ENCODE measurements at regions not wholly inside any gene's neighbourhood (a gene's known extent, or its start where the extent isn't known, plus 50 kb on each side); places are given as distances from the start of the nearest gene placed in this dataset.
"Not testable (repeated sequence)": the region's sequence is repeated elsewhere in the genome, so short reads cannot be mapped to it uniquely, and the experiment has no call there.

DNA sequence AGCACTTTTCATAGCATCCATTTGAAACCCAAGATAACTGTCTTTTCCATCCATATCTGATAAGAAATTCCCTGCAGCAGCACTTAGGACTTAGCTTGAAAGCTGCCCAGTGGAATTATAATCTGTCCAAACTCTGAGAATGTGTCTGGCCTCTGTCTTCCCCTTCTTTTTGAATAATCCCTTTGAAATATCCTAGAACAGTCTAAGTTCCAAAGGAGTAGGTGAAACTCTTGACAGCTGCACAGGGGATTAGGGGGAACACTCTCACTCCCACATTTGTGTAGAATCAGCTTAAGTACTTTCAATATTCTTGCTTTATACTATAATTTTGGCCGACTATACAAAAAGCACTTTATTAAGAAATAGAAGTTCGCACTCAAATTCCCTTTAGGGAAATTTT is 157.7 kb downstream of the PAPSS1 start:
- peak; percentile 17 for DNase-seq

DNA sequence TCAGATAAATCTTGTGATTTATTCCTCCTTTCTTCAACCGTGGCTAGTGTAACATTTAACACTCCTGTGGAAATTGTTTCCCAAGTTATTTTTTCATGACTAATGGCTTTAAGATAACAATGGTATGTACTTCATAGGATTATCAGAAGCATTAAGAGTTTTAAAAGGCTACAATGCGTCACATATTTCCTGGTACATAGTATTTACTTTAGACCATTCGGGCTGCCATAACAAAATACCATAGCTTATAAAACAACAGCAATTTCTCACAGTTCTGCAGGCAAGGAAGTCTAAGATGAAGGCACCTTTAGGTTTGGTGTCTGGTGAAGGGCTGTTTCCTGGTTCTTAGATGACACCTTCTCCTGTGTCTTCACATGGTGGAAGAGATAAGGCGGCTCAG is 158.6 kb downstream of the PAPSS1 start:
- no peak for DNase-seq

DNA sequence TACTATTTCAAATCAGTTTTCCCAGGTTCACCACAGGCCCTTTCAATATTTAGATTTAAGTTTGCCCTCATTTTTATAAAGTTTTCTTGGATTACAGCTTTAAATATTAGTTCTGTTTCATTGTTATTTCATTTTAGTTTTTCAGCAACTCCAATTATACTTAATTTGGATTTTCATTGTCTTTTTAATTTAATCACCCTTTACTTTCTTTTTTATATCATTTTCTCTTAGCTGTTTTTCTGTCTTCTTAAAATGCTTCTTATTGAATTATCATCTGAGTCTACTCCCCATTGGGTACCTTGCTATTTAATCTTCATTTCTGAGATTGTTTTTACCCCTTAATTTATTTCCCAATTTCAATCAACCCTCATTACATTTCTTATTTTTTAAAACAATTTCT is 160.4 kb downstream of the PAPSS1 start:
- no peak for DNase-seq

DNA sequence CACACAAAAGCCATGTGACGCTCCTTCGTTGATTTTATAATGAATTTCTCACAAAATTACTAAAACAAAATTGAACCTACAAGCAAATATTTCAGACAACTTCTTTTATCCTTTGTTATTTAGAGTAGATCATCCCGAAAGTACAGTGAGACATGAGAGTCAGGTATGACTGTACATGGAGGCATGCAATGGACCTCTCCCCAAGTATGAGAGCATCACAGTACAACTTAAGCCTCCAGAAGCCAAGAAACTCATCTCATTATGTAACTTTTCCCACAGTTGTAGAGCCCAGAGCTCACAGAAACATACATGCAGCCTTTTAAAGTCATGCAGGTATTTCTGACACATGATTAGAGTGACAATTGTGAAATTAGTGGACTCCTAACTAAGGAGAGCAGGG is 167.7 kb downstream of the PAPSS1 start:
- DNase-seq, result no peak

DNA sequence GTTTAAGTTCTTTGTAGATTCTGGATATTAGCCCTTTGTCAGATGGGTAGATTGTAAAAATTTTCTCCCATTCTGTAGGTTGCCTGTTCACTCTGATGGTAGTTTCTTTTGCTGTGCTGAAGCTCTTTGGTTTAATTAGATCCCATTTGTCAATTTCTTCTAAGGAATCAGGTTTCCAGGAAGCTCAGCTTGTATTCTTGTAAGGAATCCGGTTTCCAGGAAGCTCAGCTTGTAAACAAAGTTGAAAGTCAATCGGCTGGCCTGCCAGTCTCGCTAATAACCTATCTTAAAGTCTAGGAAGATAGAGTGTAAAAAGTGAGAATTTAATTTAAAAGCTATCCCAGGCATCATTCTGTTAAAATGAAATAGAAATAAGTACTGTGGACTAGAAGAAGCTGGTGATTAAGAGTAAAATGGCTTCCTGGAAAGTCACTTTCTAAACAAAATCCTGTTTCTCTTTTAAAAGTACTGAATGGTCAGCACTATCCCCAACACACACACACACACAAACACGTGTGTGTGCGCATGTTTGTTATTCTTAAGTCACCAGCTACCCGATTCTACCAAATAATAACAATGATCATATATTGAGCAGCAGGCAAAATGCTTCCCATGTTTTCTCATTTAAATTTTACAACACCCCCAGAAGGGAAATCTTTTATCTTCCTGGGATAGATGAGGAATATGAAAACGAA is 171.7 kb downstream of the PAPSS1 start:
- no peak for DNase-seq

DNA sequence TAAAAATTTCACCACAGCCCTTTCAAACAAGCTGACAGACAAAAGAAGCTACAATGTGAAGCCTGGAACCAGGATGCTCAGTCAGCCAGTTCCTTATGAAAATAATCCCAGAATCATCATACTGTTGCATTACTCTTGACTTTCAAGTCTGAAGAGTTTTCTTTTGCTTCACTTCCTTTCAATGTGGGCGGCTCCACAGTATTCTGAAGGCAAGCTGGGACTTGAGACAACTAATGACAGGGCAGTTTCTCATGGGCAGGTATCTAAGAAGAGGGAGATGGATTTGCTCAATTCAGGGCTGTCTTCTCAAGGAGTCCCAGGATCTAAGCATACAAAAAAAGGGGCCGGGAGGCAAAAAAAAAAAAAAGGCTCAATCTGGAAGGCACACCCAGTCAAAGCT is 173.4 kb downstream of the PAPSS1 start:
- no peak for DNase-seq

DNA sequence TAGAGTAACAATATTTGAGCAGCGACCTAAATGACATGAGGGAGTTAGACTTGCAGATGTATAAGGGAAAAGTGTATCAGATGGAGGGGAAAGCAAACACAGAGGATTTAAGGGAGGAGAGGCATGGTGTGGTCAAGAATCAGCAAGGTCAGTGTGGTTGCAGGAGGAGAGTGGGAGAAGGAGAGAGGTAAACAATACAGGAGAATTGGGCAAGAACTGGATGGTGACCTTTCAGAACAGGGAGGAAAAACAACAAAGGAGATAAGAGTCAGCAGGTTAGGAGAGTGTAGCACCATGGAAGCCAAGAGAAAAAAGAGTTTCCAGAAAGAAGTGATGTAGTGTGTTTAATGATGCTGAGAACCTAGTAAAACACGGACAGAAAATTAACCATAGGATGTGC is 178.5 kb downstream of the PAPSS1 start:
- DNase-seq, result no peak

DNA sequence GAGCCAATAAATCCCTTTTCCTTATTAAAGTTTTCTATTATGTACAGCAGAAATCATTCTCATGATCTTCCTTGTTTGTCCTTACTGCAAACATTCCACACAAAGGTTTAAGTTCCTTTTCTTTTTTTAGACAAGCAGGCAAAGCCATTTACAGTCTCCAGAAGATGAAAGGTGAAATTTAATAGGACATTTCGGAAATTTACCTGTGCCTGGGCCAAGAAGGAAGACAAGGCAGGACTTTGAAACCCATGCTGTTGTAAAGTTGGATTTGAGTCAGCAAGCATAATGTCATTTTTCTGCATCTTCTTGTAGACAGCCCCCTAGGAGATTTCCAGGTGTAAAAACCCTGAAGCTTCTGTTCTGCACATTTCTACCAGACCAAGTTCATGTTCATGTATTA is 188.1 kb downstream of the PAPSS1 start:
- no peak for DNase-seq

DNA sequence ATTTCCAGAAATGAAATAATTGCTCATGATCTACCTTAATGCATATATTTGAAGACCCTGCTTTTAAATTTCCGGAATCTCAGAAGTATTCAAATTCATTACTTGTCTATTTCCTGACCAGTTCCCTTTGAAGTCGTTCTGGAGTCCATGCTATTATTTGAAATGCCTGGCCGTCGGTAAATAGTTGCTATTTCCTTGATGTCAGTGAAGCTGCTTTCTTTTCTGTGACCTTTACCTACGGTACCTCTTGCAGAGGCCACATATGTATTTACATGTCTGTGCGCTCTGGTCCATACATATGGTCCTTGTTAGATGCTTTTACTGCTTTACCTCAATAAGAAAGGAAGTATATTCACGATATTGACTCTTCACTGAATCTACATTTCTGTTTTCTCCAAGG is 199.7 kb downstream of the PAPSS1 start:
- DNase-seq, result no peak

DNA sequence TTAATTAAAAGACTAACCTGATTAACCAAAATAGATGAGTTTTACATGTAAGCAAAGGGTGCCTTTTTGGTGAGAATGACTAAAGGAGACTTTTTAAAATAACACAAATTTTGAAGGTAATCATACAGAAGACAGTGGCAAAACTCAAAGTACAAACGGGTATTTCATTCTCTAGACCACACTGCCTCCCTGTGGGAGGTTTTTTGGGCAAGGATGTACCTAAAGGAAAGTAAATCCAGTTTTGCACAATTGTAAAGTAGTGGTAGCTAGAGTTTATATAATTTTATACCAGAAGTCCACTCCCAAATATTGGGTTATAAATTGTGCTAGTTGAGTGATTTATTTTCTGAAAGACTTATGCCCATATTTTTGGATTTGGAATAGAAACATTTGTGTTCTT is 201.0 kb downstream of the PAPSS1 start:
- DNase-seq, result no peak

DNA sequence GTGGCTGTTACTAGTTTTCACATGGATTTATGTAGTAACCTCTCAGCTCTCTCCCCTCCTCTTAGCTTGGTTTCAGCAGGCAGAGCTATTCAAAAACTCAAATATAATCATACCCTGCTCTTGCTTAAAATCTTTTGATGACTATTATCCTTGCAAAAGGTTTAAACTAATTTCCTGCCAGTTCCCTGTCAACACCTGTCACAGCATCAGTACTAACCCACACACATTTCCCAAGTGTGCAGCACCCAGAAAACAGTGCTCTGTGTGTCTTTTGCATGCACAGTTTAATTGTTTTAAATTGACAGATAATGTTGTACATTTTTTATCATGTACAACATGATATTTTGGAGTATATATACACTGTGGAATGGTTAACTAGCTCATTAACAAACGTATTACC is 202.0 kb downstream of the PAPSS1 start:
- no peak for DNase-seq

DNA sequence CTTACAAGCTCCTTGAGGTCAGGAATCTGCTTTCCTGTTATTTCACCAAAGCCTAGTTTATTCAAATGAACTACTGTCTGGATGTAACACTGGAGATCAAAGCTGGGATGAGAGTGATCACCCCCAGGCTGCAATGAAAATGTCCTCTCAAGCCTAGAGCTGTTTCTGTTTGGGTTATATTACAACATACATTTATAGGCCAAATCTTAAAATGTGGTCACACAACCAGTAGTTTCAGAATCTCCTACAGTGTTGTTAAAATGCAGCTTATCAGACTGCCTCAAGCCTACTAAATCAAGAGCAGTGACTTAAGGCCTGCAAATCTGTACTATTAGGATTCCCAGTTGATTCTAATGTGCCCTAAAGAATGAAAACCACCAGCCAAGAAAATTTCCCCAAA is 207.5 kb downstream of the PAPSS1 start:
- no peak for DNase-seq

DNA sequence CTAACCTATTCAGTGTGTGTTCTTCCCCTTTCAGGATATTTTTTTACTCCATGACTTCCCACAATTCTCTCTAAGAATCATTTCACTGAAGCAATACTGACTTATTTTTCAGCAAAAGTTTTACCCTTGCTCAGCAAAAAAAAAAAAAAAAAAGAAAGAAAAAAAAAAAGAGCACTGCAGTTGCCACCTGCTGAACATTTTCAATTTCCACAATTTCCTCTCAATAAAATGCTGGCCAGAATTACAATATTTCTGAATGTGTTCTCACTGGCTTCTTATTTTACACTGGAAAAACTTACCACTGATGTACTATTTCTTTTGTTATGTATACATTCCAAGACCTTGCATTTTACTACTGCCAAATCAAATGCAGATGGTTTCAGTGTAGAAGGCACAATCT is 210.4 kb downstream of the PAPSS1 start:
- DNase-seq, result no peak

DNA sequence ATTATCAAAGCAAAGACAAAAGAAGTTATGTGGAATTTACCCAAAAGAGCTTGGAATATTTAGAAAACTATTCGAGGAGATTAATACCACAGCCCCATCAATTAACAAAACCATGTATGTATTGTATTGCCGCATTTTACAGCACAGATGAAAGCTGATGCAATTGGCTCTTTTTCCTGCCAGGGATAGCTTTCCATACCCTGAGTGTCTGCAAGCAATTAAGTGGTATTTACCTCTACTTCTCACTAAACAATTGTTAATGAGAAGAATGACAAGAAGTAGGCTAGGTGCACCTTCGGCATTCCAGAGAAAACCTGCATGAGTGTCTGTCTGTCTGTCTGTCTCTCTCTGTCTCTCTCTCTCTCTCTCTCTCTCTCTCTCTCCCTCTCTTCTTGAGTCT is 219.5 kb downstream of the PAPSS1 start:
- no peak for DNase-seq

DNA sequence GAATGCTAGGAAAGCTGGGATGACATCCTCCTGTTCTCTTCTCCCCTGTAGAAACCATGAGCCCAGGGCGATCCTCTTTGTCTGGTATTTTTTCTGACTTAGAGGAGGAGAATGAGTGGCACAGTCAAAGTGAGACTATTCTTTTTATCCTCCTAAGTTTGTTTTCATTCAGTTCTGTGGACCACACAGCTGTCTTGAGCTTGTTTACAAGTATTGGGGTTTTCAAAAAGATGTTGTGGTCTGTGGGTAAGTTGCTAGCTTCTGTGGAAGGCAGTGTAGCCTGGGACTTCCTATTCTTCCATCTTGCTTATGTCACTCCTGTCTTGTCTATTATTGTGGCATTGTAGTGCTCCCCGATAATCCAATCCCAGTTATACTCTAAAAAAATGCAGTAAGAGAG is 223.0 kb downstream of the PAPSS1 start:
- no peak for DNase-seq

DNA sequence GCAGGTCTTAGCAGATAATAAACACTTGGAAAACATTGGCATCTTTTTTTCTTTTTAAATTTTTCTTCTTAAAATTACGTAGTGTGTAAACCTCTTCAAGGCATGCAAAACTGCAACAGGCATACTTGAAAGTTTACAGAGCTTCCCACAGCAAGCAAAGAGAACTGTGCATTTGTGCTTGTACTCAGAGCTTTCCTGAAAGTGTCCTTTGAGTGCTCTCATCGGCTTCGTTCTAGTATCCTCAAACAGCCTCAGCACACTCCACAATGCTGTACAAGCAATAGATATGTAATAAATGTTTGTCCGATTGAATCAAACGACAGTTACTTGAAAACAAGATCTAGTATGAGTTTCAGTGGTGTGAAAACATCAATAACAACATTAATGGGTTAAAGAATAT is 227.5 kb downstream of the PAPSS1 start:
- DNase-seq, result no peak

DNA sequence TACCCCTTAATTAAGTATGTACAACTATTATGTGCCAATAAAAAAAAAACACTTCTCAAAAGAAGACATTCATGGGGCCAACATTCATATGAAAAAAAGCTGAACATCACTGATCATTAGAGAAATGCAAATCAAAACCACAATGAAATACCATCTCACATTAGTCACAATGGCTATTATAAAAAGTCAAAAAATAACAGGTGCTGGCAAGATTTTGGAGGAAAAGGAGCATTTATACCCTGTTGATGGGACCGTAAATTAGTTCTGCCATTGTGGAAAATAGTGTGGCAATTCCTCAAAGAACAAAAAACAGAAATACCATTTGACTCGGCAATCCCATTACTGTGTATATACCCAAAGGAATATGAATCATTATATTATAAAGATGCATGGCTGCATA is 229.9 kb downstream of the PAPSS1 start:
- DNase-seq, result no peak

DNA sequence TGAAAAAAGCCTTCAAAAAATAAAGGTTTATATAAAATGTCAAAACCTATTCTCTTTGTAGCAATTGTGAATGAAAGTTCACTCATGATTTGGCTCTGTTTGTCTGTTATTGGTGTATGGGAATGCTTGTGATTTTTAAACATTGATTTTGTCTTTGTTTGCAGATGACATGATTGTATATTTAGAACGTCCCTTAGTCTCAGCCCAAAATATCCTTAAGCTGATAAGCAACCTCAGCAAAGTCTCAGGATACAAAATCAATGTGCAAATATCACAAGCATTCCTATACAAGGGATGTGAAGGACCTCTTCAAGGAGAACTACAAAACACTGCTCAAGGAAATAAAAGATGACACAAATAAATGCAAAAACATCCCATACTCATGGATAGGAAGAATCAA is 236.4 kb downstream of the PAPSS1 start:
- DNase-seq, result not testable (repeated sequence)

DNA sequence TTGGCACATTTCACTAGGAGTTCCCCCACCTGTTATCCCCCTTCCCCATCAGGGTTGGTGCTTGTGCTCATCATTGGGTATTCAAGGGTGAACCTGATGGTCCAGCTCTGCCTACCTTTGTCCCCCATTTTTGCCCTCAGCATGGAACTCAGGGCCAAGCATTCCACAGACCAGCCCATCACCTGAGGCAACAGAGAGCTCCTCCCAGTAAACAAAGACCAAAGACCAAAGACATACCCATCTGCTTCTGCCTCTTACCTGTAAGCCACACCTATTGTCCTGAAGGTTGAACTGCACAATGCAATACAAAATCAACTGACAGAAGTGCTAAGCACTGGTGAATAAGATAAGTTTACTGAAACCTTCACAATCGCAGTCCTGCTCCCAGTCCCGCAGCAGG is 237.5 kb downstream of the PAPSS1 start:
- no peak for DNase-seq

DNA sequence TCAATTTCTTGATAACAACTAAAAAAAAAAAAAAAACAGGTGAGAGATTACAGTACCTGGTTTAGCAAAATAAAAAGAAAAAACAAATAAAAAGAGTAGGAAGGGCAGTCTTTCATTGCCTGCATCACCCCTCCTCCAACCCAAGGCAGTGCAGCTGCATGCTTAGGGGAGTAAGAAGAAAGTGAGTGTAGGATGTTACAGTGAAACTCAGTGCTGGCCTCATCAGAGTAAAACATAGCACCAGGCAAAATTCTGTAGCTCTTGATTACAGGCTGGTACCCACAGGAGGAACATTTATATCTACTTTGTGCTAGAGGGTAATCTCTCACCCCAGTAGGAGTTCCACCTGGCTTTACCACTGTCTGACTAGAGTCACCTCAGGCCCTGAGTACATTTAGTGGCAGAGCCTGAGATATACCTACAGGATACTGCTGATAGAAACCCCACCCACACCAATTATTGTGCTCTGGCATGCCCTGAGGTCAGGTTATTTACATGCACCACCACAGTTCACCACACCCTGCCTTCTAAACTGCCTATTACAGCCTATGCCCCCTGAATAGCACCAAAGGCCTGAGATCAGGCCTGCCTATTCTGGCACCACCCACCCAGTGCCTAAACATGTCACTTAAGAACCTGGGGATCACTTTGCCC is 241.6 kb downstream of the PAPSS1 start:
- DNase-seq, result no peak

DNA sequence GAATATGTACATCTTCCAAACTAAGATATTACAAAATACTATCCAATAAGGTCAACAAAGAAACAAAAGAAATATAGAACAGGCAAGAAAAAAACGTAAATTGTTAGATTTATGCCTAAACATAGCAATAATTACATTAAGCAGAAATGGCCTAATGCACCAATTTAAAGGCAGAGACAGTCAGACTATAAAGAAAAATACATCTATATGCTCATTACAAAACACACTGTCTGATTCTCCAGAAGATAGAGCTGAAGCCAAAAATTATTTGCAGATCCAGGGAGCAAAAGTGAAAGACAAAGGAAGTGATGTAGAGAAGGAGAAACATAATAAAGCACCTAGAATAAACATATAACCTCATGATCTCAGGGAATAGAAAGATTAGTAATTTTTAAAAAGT is 246.9 kb downstream of the PAPSS1 start:
- no peak for DNase-seq

DNA sequence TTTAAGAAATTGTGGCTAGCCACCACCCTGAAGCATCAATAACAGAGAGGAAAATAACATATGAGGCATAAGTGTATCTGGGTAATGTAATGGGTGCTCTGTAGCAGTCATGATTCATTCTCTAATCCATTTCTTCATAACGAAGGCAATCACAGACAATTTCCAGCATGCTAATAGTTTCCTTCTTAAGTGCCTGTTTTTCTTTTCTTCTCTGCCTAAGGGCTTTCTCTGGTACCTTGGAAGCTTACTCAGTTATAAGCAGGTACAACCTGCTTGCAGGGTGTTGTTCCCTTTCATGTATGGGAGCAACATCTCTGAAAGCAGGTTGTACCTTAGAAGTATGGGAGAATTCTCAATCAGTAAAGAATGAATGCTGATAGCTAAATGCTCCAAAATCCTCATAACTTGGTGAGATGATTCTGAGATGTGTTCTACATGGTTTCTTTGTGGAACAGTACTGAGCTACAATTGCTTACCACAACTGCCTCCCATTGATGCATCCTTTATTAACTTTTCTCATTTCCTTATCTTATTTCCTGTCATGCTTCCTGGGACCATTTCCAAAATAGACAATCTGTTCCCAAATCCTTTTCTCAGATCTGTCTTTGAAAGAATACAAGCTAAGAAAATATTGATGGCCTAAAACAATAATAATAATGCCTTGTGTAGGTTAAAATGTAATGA is 247.6 kb downstream of the PAPSS1 start:
- DNase-seq, result no peak

DNA sequence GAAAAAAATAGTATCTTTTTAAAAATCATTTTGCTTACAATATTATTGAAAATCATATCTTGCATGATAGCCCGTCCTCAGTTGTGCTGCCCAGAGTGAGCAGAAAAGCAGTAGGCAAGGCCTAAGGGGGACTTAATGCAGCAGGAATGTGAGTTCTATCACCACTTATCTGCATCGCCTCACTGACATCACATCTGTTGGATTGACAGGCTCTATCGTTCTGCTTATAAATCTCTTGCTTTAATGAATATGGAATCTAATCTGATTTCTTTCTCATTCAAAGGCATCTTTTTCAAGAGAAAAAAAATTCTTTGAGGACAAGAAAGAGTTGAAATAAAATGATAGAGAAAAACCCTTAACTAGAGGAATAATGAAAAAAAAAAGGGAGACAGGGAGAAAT is 249.9 kb downstream of the PAPSS1 start:
- no peak for DNase-seq

DNA sequence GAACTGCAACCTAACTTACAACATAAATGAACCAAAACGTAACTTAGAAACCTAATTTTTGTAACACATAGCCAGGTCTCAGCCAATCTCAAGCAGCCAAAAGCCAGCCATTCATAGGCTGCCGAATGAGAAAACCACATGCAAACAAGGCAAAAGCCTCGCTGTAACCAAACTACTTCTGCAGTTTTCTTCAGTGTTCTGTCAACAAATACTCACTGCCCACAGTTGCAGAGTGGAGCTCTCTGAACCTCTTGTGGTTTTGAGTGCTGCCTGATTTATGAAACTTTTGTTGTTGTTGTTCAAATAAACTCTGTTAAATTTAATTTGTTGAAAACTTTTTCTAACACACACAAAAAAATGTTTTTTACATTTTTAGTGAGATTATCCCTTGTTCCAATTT is 251.2 kb downstream of the PAPSS1 start:
- no peak for DNase-seq

DNA sequence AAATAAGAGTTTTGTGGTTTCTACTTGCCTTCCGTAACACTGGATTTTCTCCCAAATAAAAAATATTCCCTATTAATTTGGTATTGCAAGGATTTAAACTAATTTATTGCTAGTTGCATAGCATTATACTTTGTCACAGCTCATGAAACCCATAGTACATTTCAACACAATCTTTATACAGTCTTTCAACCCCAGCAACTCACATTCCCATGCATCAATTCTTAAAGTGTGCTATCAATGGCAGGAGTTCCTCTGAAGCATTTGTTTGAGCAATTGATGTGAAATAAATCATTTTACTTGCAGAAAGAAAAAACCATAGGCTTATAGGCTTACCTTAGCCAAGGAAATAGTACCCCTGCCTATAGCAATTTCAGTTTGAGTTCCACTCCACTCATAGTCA is 251.9 kb downstream of the PAPSS1 start:
- DNase-seq, result no peak

Measured in NCI-H524 treated with DMSO at 0.1 percent for 48 hours (cell line).